Sigmoid colon (tissue), 4 donors: ENCODE measurements at regions not wholly inside any gene's neighbourhood (a gene's known extent, or its start where the extent isn't known, plus 50 kb on each side); places are given as distances from the start of the nearest gene placed in this dataset.

ENCODE experiments used
- CTCF ChIP-seq, 4 experiments: fragments of 450-650 bp in 3 of 4; fragments of 200-600 bp in 1 of 4; IDR thresholded peaks; one replicate each; pipeline ENCODE4 v1.5.1; 2016 to 2019; ENCODE audit warnings: antibody characterized with exemption in 4 of 4, mild to moderate bottlenecking in 3 of 4, moderate library complexity in 2 of 4
- POLR2AphosphoS5 ChIP-seq, 4 donors: sonication (generic); formaldehyde crosslinking; IDR thresholded peaks; one replicate each; pipeline ENCODE4 v1.6.1; 2017; ENCODE audit warnings: antibody characterized with exemption in 4 of 4

- TF ChIP-seq CTCF (IDR thresholded peaks at IDR 0.05) (no peak), POLR2AphosphoS5 (IDR thresholded peaks at IDR 0.05) (no peak)
These were observed 381.8 kb downstream of the NUAK1 start for GRCh38 chr12:105756961-105757360.
